K562 (cell line): ENCODE measurements at regions not wholly inside any gene's neighbourhood (a gene's known extent, or its start where the extent isn't known, plus 50 kb on each side); places are given as distances from the start of the nearest gene placed in this dataset.

Experiments used
- ATF1 ChIP-seq, 2 experiments: fragments of 450-650 bp in 1 of 2; IDR thresholded peaks; 2 replicates each; pipeline ENCODE4 v1.6.1; 2016; ENCODE audit warnings: missing compliant biosample characterization in 1 of 2, missing genetic modification characterization in 1 of 2
- EP300 ChIP-seq: IDR thresholded peaks from 2 replicates; pipeline ENCODE4 v1.6.1; 2012; ENCODE audit warnings: low read length, improper control_type of control experiment
- IRF2 ChIP-seq: sonication (generic); formaldehyde crosslinking; IDR thresholded peaks from 2 replicates; pipeline ENCODE4 v1.8.1; 2022; ENCODE audit warnings: mild to moderate bottlenecking, missing genetic modification reagents
- PHF8 ChIP-seq: fragments of 200-600 bp; sonication (generic); IDR thresholded peaks from 2 replicates; pipeline ENCODE4 v1.6.1; 2012; ENCODE audit warnings: mixed run types, mild to moderate bottlenecking, inconsistent platforms, low read length, moderate library complexity, borderline replicate concordance
- POLR3A ChIP-seq: IDR thresholded peaks from 2 replicates; pipeline ENCODE4 v1.6.1; 2011; ENCODE audit warnings: borderline replicate concordance, mild to moderate bottlenecking, moderate library complexity; ENCODE audit not compliant: insufficient read length, insufficient read depth; ENCODE audit errors: extremely low read depth
- SP1 ChIP-seq: sonication (generic); formaldehyde crosslinking; IDR thresholded peaks from 2 replicates; pipeline ENCODE4 v1.8.1; 2022; ENCODE audit warnings: mild to moderate bottlenecking, missing genetic modification reagents
- SREBF2 ChIP-seq: sonication (generic); formaldehyde crosslinking; IDR thresholded peaks from 2 replicates; pipeline ENCODE4 v1.4.0; 2020; ENCODE audit warnings: mild to moderate bottlenecking, missing genetic modification reagents
- TF ChIP-seq, protein P1 (sequence below): fragments of 450-650 bp; IDR thresholded peaks from 2 replicates; pipeline ENCODE4 v1.6.1; 2016; ENCODE audit warnings: borderline replicate concordance

DNA sequence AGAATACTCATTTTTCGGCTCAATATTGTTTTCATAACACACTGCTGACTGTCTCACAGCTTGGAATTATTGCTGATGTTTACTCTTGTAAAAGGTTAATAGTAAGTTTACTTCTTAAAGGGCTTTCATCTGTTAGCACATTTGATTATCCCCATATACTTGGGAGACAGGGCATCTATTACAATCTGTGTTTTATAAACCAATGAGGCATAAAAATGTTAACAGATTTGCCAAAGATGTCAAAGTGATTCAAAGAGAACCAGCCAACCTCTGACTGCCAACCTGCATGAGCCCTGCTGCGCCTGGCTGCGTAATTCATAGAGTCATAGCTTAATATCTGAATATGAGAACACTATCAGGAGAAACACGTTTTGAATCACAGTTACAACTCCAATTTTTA is 665.6 kb downstream of the TRIML1 start:
- TF ChIP-seq IRF2 (CRISPR knock-in tag) (no peak), SREBF2 (no peak), POLR3A (no peak), SP1 (CRISPR knock-in tag) (no peak), PHF8 (no peak), ATF1 (CRISPR knock-in tag; IDR thresholded peaks at IDR 0.05) (no peak), ATF1 (tag; IDR thresholded peaks at IDR 0.05) (no peak), EP300 (no peak)
- TF ChIP-seq, protein P1, sequence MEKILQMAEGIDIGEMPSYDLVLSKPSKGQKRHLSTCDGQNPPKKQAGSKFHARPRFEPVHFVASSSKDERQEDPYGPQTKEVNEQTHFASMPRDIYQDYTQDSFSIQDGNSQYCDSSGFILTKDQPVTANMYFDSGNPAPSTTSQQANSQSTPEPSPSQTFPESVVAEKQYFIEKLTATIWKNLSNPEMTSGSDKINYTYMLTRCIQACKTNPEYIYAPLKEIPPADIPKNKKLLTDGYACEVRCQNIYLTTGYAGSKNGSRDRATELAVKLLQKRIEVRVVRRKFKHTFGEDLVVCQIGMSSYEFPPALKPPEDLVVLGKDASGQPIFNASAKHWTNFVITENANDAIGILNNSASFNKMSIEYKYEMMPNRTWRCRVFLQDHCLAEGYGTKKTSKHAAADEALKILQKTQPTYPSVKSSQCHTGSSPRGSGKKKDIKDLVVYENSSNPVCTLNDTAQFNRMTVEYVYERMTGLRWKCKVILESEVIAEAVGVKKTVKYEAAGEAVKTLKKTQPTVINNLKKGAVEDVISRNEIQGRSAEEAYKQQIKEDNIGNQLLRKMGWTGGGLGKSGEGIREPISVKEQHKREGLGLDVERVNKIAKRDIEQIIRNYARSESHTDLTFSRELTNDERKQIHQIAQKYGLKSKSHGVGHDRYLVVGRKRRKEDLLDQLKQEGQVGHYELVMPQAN: no peak
